ENCODE measurements at regions not wholly inside any gene's neighbourhood (a gene's known extent, or its start where the extent isn't known, plus 50 kb on each side); places are given as distances from the start of the nearest gene placed in this dataset.
"Not testable (repeated sequence)": the region's sequence is repeated elsewhere in the genome, so short reads cannot be mapped to it uniquely, and the experiment has no call there.

DNA sequence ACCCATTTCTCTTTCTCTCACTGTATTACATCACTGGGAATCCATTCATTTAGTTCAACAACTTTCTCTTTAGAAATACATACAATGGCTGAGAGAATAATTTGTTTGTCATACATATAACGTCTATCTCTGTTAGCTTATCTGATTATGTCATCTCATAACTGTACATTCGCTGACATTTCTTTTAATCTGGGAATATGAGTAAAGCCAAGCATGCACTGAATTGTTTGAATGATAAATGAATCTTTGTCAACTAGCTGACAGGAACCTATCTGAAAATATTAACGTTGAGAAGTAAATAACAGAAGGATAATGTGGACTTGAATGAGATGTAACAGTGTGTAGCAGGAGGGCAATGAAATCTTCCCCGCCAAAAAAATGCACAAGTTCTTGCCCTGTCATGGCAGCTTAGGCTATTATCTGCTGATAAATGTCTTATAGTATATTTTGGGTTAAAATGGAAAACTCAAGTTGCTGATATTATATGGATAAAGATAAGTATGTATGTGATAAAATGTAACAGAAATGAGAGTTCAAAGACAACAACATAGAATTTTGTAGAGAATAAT lies 581.2 kb upstream of the ADGRB3 start:
- no peak for DNase-seq

DNA sequence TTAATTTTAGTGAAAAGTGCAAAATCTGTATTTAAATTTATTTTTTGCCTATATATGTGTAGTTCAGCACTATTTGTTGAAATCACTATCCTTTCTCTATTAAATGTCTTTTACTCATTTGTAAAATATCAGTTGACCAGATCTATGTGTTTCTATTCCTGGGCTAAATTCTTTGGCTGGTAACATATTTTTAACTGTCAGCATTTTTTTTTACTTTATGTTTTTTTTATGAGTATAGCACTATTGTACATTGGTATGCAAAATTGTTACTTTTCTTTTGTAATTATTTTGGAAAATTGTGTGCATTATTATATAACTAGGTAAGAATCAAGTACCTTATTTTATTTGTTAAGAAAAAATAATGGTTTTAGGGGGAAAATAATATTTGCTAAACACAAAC lies 582.8 kb upstream of the ADGRB3 start:
- no peak for DNase-seq

DNA sequence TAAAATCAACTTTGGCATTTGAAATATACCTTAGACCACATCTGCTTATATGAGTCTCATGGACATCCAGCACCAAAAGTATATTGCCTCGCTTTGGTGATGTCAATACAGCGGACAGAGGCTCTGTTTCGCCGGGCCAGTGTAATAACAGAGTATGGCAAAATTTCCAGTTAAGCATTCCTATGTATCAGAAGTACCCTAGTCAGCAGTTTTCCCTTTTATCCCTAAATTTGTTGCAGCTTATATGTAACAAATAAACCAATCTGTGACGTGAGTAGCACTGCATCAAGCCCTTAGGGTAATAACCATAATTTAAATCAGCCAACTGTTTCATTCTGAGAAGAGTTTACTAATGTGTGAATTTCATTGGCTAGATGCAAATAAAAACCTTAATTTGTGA lies 585.5 kb upstream of the ADGRB3 start:
- DNase-seq: no peak

DNA sequence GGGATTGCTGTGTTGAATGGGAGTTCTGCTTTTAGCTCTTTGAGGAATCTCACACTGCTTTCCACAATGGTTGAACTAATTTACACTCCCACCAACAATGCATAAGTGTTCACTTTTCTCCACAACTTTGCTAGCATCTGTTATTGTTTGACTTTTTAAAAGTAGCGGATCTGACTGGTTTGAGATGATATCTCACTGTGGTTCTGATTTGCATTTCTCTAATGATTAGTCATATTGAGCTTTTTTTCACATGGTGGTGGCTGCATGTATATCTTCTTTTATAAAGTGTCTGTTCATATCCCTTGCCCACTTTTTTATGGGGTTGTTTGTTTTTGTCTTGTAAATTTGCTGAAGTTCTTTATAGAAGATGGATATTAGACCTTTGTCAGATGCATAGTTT lies 588.3 kb upstream of the ADGRB3 start:
- no peak for DNase-seq

DNA sequence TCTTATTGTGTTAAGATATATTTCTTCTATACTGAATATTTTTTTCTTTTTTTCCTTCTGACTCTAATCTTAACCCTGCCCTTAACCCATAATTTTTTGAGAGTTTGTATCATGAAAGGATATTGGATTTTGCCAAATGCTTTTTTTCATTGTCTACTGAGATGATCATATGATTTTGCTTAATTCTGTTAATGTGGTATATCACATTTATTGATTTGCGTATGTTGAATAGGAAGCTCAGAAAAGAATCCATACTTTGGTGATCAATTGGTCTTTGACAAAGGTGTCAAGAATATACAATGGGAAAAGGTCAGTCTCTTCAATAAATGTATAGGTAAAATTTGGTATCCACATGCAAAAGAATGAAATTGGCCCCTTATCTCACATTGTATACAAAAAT lies 588.8 kb upstream of the ADGRB3 start:
- no peak for DNase-seq

DNA sequence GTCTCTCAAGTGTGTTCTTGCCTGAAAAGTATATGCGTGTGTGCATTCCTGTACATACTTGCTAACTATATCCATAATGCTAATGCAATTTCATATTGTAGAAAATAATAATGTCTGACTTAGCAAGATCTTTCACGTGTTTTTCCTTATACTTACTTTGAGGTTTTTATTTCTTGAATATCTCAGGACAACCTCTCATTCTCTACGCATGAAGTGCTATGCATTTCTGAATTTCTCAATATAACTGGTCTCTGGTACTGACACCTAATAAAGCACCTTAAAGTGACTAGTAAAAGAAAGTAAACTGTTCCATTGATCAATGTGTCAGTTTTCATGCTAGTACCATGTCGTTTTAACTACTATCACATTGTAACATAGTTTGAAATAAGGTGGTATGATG lies 589.9 kb upstream of the ADGRB3 start:
- no peak for DNase-seq

DNA sequence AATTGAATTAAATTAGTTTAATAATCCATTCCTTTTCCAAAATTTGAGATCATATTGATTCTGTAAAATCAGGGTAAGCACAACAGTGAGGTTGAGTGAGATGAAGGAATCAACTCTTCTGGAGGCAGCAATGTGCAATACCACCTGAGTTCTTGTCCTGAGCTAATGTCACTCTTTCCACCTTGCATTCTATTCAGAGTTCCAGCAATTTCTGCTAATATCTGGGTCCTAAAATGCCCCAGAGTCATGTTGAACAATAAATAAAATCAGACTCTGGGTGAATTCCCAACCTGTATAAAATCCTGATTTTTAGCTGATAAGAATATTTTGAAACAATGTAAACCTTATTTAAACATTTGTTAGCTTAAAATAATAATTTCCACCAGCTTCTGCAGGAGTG lies 590.8 kb upstream of the ADGRB3 start:
- DNase-seq: no peak

DNA sequence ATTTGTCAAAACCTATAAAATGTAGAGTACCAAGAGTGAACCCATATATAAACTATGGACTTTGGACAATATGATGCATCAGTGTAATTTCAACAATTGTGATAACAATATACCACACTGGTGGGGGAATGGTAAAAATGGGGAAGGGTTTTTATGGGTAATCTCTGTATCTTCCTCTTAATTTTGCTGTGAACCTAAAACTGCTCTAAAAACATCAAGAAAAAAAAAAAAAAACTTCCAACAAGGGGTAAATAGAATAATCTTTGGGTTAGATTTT lies 592.0 kb upstream of the ADGRB3 start:
- no peak for DNase-seq

DNA sequence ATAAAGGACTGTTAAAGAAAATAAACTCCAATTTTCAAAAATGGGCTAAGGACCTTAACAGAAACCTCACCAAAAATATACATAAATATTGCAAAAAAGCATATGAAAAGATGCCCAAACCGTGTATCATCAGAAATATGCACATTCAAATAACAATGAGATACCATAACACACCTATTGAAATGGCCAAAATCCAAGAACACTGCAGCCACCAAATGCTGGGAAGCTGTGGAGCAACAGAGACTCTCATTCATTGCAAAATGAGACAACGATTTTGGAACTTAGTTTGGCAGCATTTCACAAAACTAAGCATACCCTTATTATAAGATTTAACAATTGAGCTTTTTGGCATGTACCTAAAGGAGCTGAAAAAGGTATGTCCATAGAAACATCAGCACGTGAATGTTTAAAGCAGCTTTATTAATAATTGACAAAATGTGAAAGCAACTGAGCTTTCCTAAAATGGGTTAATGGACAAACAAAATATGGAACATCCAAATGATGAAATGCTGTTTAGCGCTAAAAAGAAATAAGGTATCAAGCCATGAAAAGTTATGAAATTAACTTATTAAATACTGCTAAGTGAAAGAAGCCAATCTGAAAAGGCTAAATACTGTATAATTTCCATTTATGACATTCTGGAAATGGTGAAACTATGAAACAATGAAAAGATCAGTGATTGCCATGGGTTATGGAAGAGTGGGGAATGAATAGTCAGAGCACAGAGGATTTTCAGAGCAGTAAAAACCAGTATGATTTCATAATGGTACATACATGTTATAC lies 592.6 kb upstream of the ADGRB3 start:
- DNase-seq: no peak

DNA sequence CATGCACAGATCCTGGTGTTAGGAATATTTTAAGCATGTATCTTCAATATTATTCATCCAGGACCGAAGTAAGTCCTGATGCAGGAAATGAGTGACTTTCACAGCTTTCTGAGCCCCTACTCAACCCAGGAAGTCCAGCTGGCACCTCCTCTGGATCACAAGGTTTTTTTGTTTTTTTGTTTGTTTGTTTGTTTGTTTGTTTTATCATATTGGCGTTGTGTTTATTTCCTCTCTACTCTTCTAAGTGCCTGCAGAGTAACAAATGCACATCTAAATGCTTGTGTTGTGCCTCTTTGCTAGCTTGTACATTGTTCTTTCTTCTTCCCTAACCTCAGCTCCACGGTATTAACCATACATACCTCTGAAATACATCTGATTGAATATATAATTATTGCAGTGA lies 594.3 kb upstream of the ADGRB3 start:
- no peak for DNase-seq

DNA sequence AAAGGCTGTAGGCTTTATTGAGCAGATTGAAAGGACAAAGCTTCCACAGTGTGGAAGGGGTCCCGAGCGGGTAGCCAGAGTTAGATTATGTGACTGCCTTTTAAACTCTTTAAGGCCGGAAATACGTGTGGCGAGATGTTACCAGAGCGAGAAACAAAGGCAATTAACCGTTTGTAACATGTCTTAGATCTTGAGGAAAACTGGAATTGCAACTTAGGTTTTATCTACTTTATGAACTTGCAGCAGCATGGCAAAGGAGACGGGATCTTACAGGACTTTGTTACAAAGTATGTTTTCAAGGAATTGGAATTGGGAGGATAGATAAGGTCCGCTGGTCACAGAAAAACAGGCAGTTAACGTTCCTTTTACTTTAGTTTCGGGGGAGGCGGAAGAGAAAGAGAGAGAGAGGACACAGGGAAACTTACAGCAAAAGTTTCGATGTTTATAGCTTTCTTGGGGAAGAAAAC lies 594.7 kb upstream of the ADGRB3 start:
- DNase-seq: no peak

DNA sequence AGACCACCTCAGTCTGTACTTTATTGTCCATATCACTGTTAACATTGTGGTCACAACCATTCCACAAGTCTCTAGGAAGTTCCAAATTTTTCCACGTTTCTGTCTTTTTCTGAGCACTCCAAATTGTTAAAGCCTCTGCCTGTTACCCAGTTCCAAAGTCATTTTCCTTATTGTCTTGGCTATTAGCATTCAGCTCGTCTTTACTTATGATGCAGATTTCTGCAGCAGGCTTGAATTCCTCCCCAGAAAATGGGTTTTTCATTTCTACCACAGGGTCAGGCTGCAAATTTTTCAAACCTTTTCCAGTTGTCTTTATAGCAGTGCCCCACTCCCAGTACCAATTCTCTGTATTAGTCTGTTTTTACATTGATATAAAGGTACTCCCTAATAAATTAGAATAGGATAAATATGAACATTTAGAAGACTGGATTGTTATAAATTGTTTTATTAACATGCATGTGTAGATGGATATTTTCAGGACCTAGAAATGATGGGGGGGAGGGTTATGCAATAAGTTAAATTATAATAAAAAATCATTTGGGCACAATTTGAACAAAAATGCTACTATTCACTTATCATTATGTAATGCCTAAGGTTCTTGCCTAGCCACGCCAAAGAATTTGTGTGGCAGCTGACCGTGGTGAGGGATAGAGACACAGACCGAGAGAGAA lies 595.3 kb upstream of the ADGRB3 start:
- DNase-seq: no peak

DNA sequence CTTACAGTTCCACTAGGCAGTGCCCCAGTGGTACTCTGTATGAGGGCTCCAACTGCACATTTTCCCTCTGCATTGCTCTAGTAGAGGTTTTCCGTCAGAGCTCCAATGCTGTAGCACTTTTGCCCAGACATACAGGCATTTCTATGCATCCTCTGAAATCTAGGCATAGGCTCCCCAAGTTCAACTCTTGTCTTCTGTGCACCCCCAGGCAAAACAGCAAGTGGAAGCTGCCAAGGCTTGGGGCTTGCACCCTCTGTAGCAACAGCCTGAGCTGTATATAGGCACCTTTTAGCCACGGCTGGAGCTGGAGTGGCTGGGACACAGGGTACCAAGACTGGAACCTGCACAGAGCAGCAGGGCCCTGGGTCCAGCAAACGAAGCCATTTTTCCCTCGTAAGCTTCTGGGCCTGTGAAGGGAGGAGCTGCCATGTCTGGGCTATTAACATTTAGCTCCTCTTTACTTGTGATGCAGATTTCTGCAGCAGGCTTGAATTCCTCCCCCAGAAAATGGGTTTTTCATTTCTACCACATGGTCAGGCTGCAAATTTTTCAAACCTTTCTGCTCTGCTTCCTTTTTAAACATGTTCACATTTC lies 596.2 kb upstream of the ADGRB3 start:
- no peak for DNase-seq

DNA sequence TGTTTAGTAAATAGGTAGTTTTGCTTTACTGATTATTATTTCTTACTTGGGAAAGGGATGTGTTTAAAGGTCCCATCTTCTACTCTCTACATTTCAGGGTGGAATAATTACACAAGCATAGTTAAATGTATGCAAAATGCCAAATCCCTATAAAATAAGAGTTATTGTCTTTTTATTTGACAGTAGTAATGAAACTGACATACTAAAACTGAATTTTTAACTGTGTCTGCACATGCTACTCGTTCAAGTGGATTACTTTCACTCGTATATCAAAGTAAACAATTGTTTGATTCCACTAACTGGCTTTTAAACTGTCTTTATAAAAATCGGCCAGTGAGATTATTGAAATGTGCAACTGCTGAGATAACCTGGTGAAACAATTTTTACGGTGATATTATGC lies 602.9 kb upstream of the ADGRB3 start:
- DNase-seq: no peak

DNA sequence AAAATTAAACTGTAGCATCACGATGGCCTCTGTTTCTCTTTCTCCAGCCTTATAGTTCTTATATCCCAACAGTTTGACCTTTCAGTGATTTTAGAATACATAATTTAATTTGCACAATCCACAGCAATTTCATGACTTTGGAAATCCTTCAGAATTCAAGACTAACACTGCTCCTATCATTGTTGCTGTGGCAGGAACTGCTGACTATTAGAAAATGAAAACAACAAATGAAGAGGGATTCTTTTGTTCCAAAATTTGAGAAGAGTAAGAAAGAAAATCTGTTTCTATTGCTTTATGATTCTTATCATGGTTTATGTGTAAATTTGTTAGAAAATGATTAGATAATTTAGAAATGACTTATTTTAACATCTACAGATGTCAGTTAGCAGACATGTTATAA lies 604.0 kb upstream of the ADGRB3 start:
- no peak for DNase-seq

DNA sequence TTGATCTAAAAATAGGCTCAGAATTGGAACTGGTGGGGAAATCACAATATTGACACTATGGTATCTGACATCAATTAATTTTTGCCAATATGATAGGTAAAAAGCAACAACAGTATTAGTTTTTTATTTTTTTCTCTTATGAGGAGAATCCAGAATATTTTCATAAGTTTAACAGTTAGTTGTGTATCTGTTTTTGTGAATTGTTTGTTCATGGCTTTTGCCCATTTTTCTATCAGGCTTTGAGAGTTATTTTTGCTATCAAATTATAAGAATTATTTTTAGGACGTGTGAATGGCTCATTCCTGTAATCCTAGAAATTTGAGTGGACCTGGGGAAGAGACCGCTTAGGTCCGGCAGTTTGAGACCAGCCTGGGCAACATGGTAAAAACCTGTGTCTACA lies 608.6 kb upstream of the ADGRB3 start:
- DNase-seq: no peak

DNA sequence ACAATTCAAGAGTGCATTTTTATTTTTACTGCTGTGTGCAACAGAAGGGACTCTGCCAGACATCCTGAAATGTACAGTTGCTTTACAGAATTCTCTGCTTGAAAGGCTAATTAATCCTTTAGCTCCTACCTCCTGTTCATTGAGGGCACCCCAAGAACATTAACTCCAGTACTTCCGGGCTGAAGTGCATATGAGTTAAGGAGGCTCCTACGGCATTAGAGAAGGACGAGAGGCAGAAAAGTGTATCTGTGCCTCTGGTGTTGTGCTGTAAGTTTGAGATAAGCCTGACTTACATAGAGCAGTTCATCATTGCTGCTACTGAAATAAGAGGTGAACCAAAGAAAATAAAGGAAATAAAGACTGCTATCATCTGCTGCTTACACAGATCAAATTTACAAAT lies 609.3 kb upstream of the ADGRB3 start:
- DNase-seq: no peak

DNA sequence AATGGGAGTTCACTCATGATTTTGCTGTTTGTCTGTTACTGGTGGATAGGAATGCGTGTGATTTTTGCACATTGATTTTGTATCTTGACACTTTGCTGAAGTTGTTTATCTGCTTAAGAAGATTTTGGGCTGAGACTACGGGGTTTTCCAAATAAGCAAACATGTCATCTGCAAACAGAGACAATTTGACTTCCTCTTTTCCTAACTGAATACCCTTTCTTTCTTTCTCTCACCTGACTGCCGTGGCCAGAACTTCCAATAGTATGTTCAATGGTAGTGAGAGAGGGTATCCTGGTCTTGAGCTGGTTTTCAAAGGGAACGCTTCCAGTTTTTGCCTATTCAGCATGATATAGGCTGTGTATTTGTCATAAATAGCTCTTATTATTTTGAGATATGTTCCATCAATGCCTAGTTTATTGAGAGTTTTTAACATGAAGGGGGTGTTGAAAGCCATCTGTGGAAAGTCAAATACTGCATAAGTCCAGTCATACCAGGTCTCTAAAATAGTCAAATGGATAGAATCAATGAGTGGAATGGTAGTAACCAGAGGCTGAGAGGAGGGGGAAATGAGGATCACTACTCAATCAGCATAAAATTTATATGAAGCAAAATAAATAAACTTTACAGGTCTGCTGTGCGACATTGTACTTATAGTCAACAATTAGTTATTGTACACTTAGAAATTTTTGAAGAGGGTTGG lies 610.4 kb upstream of the ADGRB3 start:
- DNase-seq: no peak

DNA sequence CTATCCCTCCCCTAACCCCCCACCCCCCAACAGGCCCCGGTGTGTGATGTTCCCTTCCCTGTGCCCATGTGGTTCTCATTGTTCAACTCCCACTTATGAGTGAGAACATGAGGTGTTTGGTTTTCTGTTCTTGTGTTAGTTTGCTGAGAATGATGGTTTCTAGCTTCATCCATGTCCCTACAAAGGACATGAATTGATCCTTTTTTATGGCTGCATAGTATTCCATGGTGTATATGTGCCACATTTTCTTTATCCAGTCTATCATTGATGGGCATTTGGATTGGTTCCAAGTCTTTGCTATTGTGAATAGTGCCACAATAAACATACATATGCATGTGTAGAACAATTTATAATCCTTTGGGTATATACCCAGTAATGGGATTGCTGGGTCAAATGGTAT lies 612.1 kb upstream of the ADGRB3 start:
- DNase-seq: not testable (repeated sequence)

DNA sequence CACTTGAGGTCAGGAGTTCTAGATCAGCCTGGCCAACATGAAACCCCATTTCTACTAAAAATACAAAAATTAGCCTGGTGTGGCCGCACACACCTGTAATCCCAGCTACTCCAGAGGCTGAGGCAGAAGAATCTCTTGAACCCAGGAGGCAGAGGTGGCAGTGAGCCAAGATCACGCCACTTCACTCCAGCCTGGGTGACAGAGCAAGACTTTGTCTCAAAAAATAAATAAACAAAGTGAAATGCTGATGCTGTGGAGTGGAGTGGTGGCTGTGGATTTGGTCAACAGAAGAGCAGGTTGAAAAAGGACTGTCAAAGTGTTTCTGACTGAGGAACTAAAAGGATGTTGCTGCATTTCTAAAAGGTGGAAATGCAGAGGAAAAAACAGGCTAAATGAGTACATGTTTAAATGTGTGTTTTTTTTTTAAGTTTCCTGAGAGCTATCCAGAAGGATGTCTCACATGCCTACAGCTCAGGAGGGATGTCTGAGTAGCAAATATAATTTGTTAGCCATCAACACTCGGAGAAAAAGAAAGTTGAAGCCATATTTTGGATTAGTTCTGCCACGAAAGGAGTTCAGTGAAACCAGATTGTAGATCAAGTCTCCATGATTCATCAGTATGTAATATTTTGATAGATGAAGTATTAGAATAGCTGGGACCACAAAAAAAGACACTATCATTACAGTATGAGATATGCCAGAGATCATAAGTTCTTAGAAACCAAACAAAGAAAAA lies 621.1 kb upstream of the ADGRB3 start:
- DNase-seq: no peak

DNA sequence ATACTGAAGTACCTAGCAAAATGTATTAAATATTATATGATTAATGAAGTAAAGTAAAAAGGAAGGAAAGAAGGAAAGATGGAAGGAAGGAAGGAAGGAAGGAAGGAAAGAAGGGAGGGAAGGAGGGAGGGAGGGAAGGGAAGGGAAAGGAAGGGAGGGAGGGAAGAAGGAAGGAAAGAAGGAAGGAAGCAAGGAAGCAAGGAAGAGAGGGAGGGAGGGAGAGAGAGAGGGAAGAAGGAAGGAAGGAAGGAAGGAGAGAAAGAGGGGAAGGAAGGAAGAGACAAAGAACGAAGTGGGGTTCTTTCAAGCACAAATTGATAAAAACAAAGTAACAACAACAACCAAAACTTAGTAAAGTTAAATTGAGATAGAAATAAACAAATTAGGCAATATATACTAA lies 622.3 kb upstream of the ADGRB3 start:
- DNase-seq: no peak

DNA sequence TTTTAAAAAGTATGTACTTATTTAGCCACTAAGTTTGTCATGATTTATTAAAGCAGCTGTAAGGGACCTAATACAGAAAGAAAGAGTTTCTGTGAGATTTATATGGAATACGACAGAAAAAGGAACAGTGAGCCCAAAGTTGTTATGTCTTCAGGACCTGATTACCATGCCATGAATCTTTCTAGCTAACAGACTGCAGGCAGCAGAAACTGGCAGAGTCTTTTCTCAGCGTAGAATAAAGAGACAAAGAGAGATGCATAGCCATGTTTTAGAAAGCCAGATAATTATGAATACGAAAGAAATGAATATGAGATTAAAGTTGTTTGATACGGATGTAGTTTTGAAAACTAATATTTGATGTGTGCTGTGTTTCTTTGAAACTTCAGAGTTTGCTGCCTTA lies 624.1 kb upstream of the ADGRB3 start:
- no peak for DNase-seq

DNA sequence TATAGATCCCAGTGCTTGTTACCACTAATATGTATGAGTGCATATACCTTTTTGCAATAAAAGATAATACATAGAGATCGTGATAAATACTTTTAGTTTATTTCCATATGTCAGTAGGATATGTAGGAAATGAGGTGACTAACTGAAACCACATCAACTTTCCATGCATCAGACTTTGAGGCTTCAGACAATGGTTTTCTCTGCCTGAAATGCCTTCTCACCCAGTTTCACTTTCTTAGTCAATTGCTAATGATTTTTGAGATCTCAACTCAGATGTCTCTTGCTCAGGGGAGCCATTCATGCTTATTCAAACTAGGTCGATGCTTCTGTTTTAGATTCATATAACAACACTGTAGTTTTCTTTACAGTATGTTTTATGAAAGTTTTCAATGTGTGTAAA lies 626.6 kb upstream of the ADGRB3 start:
- DNase-seq: no peak
